A673 (cell line): ENCODE measurements at regions not wholly inside any gene's neighbourhood (a gene's known extent, or its start where the extent isn't known, plus 50 kb on each side); places are given as distances from the start of the nearest gene placed in this dataset.

Source experiments
- BruUV-seq: library from RNA; stranded (reverse); fragments of 400-500 nt; replicated peaks from 2 replicates; lab custom pipeline; 2021; lab: Mats Ljungman, UMichigan
- CTCF ChIA-PET: fragments of 300-600 bp; sonication (Branson Sonifier 250); formaldehyde crosslinking; loops from one replicate; lab custom pipeline; 2022; ENCODE audit warnings: antibody characterized with exemption; lab: Charles Lee
- POLR2A ChIA-PET: fragments of 300-600 bp; sonication (Branson Sonifier 250); formaldehyde crosslinking; loops from one replicate; lab custom pipeline; 2022; ENCODE audit warnings: antibody characterized with exemption; ENCODE audit not compliant: low non-redundant PET; lab: Charles Lee
- DNase-seq: peaks from one replicate; pipeline ENCODE4 v3.0.0-alpha.2; 2015; ENCODE audit warnings: low spot score
- H3K27ac ChIP-seq: fragments of 200-600 bp; sonication (generic); 2 replicates; pipeline ENCODE4 v1.5.1; 2016; ENCODE audit warnings: mixed run types, low read depth, mild to moderate bottlenecking, mixed read lengths, antibody characterized with exemption, low read length; ENCODE audit not compliant: poor library complexity, severe bottlenecking
- H3K27me3 ChIP-seq: fragments of 200-600 bp; sonication (generic); replicated peaks from 2 replicates; pipeline ENCODE4 v1.6.1; 2017; ENCODE audit warnings: mixed run types, low read depth, mild to moderate bottlenecking, mixed read lengths, antibody characterized with exemption, low read length; ENCODE audit not compliant: insufficient read depth, poor library complexity
- H3K36me3 ChIP-seq: fragments of 200-600 bp; sonication (generic); 2 replicates; pipeline ENCODE4 v1.6.1; 2016; ENCODE audit warnings: mixed run types, mild to moderate bottlenecking, mixed read lengths, antibody characterized with exemption, low read length; ENCODE audit not compliant: insufficient read depth, poor library complexity, severe bottlenecking
- H3K4me1 ChIP-seq: fragments of 200-600 bp; sonication (generic); 2 replicates; pipeline ENCODE4 v1.6.1; 2017; ENCODE audit warnings: mixed run types, mild to moderate bottlenecking, mixed read lengths, antibody characterized with exemption, low read length; ENCODE audit not compliant: insufficient read depth, poor library complexity, severe bottlenecking
- H3K4me3 ChIP-seq: fragments of 200-600 bp; sonication (generic); 2 replicates; pipeline ENCODE4 v1.5.1; 2016; ENCODE audit warnings: low read depth, mixed run types, mild to moderate bottlenecking, mixed read lengths, low read length; ENCODE audit not compliant: poor library complexity, severe bottlenecking
- H3K9me3 ChIP-seq: fragments of 200-600 bp; sonication (generic); 2 replicates; pipeline ENCODE4 v1.6.1; 2016; ENCODE audit warnings: mixed run types, low read depth, mild to moderate bottlenecking, mixed read lengths, antibody characterized with exemption, low read length; ENCODE audit not compliant: poor library complexity, severe bottlenecking
- CTCF ChIP-seq: fragments of 300-800, 200-600 bp; sonication (generic); conservative IDR thresholded peaks from 2 replicates; pipeline ENCODE4 v1.5.1; 2017; ENCODE audit warnings: low read depth, mild to moderate bottlenecking, antibody characterized with exemption, low read length, moderate library complexity, mixed read lengths
- EZH2 ChIP-seq: fragments of 200-600 bp; sonication (generic); IDR thresholded peaks from 2 replicates; pipeline ENCODE4 v1.6.1; 2017; ENCODE audit warnings: borderline replicate concordance, low read depth, mild to moderate bottlenecking, mixed read lengths, antibody characterized with exemption, low read length; ENCODE audit not compliant: poor library complexity, severe bottlenecking
- intact Hi-C: fragments of 100-400 bp; cut with micrococcal nuclease; formaldehyde crosslinking; loops from one replicate; pipeline ENCODE4 v1.10.0; 2022; ENCODE audit not compliant: unreplicated experiment

DNA sequence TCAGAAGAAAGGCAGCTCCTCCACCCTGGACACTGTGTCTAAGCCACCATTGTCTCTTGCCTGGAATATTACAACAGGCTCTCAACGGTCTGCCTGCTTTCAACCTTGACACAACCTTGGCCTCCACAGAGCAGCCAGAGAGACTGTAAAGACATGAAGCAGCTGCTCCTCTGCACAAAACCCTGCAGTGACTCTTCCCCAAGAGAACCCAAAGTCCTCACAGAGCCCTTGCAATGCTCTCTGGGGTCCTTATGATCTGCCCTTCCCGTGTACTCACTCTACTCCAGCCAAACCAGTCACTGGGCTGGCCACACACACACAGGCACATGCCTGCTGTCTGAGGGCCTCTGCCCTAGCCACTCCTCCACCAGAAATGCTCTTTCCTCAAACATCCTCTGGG, 75.9 kb upstream of the CPEB2 start:
- no peak for DNase-seq
- no TSS peak for BruUV-seq
- TF ChIP-seq CTCF (no peak), EZH2 (no peak)

GRCh38 chr4:14928035-14928434, 74.2 kb upstream of the CPEB2 start:
- no peak for TF ChIP-seq CTCF
- TF ChIP-seq EZH2, result no peak
- H3K4me1 ChIP-seq, result no peaks in the 10 kb centered on the region
- H3K9me3 ChIP-seq, result no peaks in the 10 kb centered on the region
- no peak for DNase-seq
- intact Hi-C loops, result no loop called here
- no peak overlapping the region for H3K27ac ChIP-seq
- H3K36me3 ChIP-seq, result no peaks in the 10 kb centered on the region
- POLR2A ChIA-PET, result no interaction called here
- CTCF ChIA-PET, result no interaction called here
- BruUV-seq, result no TSS peak
- H3K27me3 ChIP-seq, result no peaks in the 10 kb centered on the region
- H3K4me3 ChIP-seq, result no peak overlapping the region

More for the DNA sequence above, 75.9 kb upstream of the CPEB2 start:
- CTCF ChIA-PET, result no interaction called here
- Histone ChIP-seq H3K4me1 (no peaks in the 10 kb centered on the region), H3K36me3 (no peaks in the 10 kb centered on the region), H3K4me3 (no peak overlapping the region), H3K9me3 (no peaks in the 10 kb centered on the region), H3K27me3 (no peaks in the 10 kb centered on the region), H3K27ac (no peak overlapping the region)
- intact Hi-C loops, result no loop called here
- POLR2A ChIA-PET, result no interaction called here

DNA sequence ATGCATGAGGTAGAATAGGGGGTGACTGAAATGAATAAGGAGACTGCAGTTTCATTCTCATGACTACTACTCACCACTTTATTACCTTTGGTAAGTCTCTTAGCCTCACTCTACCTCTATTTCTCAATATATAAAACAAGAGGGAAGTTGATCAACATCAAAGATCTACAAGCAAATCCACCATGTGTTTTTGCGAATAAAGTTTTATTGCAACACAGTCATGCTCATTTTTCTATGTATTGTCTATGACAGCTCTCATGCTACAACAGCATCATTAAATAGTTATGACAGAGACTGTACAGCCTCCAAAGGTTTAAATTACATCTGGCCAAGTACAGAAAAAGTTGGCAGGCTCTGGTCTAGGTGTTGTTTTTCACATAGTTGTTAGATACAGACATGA, 72.6 kb upstream of the CPEB2 start:
- DNase-seq, result no peak
- Histone ChIP-seq H3K27me3 (no peaks in the 10 kb centered on the region), H3K9me3 (no peaks in the 10 kb centered on the region), H3K27ac (no peak overlapping the region), H3K4me3 (no peak overlapping the region), H3K36me3 (no peaks in the 10 kb centered on the region), H3K4me1 (no peaks in the 10 kb centered on the region)
- ChIA-PET CTCF (no interaction called here), POLR2A (no interaction called here)
- no peak for TF ChIP-seq EZH2
- no peak for TF ChIP-seq CTCF
- no TSS peak for BruUV-seq
- intact Hi-C loops, result no loop called here
